Stimulated activated naive CD8-positive, alpha-beta T cell treated with anti-CD3 and anti-CD28 coated beads, Interleukin-15, amount 100 ng/mL, for 72 hours (primary cell): ENCODE measurements at regions not wholly inside any gene's neighbourhood (a gene's known extent, or its start where the extent isn't known, plus 50 kb on each side); places are given as distances from the start of the nearest gene placed in this dataset.

Experiments
- ATAC-seq: fragments of 150-1000 bp; cut with Tn5 transposase; 2 replicates; pipeline ENCODE4 v1.10.0; 2021; ENCODE audit warnings: mild to moderate bottlenecking, moderate library complexity
- DNase-seq, 2 donors: peaks; one replicate each; pipeline ENCODE4 v3.0.0; 2021 to 2022
- H3K27ac Mint-ChIP-seq, 2 donors: one replicate each; pipeline ENCODE4 v1.8.0; 2022; ENCODE audit warnings: mild to moderate bottlenecking in 2 of 2, mixed read lengths in 2 of 2, moderate library complexity in 2 of 2
- H3K27me3 Mint-ChIP-seq: one replicate; pipeline ENCODE4 v1.8.0; 2022; ENCODE audit warnings: mixed read lengths
- H3K4me1 Mint-ChIP-seq: one replicate; pipeline ENCODE4 v1.8.0; 2022; ENCODE audit warnings: mild to moderate bottlenecking, mixed read lengths
- H3K4me3 Mint-ChIP-seq, 2 donors: one replicate each; pipeline ENCODE4 v1.8.0; 2022; ENCODE audit warnings: mild to moderate bottlenecking in 2 of 2, mixed read lengths in 2 of 2, moderate library complexity in 1 of 2
- H3K9me3 Mint-ChIP-seq, 2 donors: one replicate each; pipeline ENCODE4 v1.8.0; 2022; ENCODE audit warnings: mixed read lengths in 2 of 2

GRCh38 chr1:189936861-189937260 is 540.8 kb downstream of the BRINP3 start:
- Mint-ChIP-seq H3K27ac (no peak overlapping the region), H3K4me1 (no peaks in the 10 kb centered on the region), H3K4me3 (no peak overlapping the region), H3K27me3 (no peaks in the 10 kb centered on the region), H3K9me3 (peaks cover 16 to 28% of the 10 kb centered on the region in 2 donors)
- DNase-seq, result no peak
- ATAC-seq, result no peak

- Mint-ChIP-seq H3K27me3 (no peaks in the 10 kb centered on the region), H3K4me1 (no peaks in the 10 kb centered on the region), H3K27ac (no peak overlapping the region), H3K4me3 (no peak overlapping the region), H3K9me3 (peaks cover 10 to 15% of the 10 kb centered on the region in 2 donors)
- DNase-seq (no peak), ATAC-seq (no peak)
These were observed 537.7 kb downstream of the BRINP3 start for GRCh38 chr1:189939967-189940366.

GRCh38 chr1:189941922-189942321 is 535.7 kb downstream of the BRINP3 start:
- no peak for DNase-seq
- Mint-ChIP-seq H3K27ac (no peak overlapping the region), H3K9me3 (peaks cover 11 to 13% of the 10 kb centered on the region in 2 donors)

GRCh38 chr1:189958756-189959155 is 518.9 kb downstream of the BRINP3 start:
- Mint-ChIP-seq H3K4me3 (no peak overlapping the region), H3K27ac (no peak overlapping the region), H3K9me3 (no peaks in the 10 kb centered on the region), H3K4me1 (no peaks in the 10 kb centered on the region), H3K27me3 (no peaks in the 10 kb centered on the region)
- DNase-seq, result no peak
- ATAC-seq, result no peak

More at GRCh38 chr1:189941922-189942321, 535.7 kb downstream of the BRINP3 start:
- no peaks in the 10 kb centered on the region for H3K27me3 Mint-ChIP-seq
- H3K4me3 Mint-ChIP-seq, result no peak overlapping the region
- H3K4me1 Mint-ChIP-seq, result no peaks in the 10 kb centered on the region
- no peak for ATAC-seq

- H3K4me3 Mint-ChIP-seq, result no peak overlapping the region
- H3K4me1 Mint-ChIP-seq, result no peaks in the 10 kb centered on the region
- no peaks in the 10 kb centered on the region for H3K27me3 Mint-ChIP-seq
- DNase-seq, result no peak
- no peaks in the 10 kb centered on the region for H3K9me3 Mint-ChIP-seq
- ATAC-seq, result no peak
- no peak overlapping the region for H3K27ac Mint-ChIP-seq
These were observed 516.9 kb downstream of the BRINP3 start for GRCh38 chr1:189960769-189961168.

GRCh38 chr1:189962181-189962580 is 515.5 kb downstream of the BRINP3 start:
- no peaks in the 10 kb centered on the region for H3K4me1 Mint-ChIP-seq
- no peak overlapping the region for H3K4me3 Mint-ChIP-seq
- H3K27me3 Mint-ChIP-seq, result no peaks in the 10 kb centered on the region
- no peak for DNase-seq
- ATAC-seq, result no peak
- no peak overlapping the region for H3K27ac Mint-ChIP-seq
- peaks cover 0 to 6% of the 10 kb centered on the region in 2 donors for H3K9me3 Mint-ChIP-seq

GRCh38 chr1:189970331-189971230 is 507.1 kb downstream of the BRINP3 start:
- H3K4me3 Mint-ChIP-seq, result no peak overlapping the region
- H3K27me3 Mint-ChIP-seq, result no peaks in the 10 kb centered on the region
- no peaks in the 10 kb centered on the region for H3K4me1 Mint-ChIP-seq
- no peak for DNase-seq
- H3K27ac Mint-ChIP-seq, result no peak overlapping the region
- peaks cover 6 to 24% of the 10 kb centered on the region in 2 donors for H3K9me3 Mint-ChIP-seq
- no peak for ATAC-seq

- no peaks in the 10 kb centered on the region for H3K4me1 Mint-ChIP-seq
- no peak for DNase-seq
- ATAC-seq, result no peak
- peaks cover 13 to 23% of the 10 kb centered on the region in 2 donors for H3K9me3 Mint-ChIP-seq
- no peak overlapping the region for H3K27ac Mint-ChIP-seq
- H3K4me3 Mint-ChIP-seq, result no peak overlapping the region
- H3K27me3 Mint-ChIP-seq, result no peaks in the 10 kb centered on the region
These were observed 506.0 kb downstream of the BRINP3 start for GRCh38 chr1:189971656-189972055.

GRCh38 chr1:189977184-189977583 is 500.5 kb downstream of the BRINP3 start:
- Mint-ChIP-seq H3K27ac (no peak overlapping the region), H3K4me3 (no peak overlapping the region), H3K9me3 (peaks cover 18 to 20% of the 10 kb centered on the region in 2 donors), H3K4me1 (no peaks in the 10 kb centered on the region), H3K27me3 (no peaks in the 10 kb centered on the region)
- no peak for DNase-seq
- ATAC-seq, result no peak

GRCh38 chr1:189983166-189983890 is 494.3 kb downstream of the BRINP3 start:
- Mint-ChIP-seq H3K4me3 (no peak overlapping the region), H3K9me3 (peaks cover 5 to 24% of the 10 kb centered on the region in 2 donors), H3K27me3 (no peaks in the 10 kb centered on the region), H3K27ac (no peak overlapping the region), H3K4me1 (no peaks in the 10 kb centered on the region)
- DNase-seq (no peak), ATAC-seq (no peak)

- Mint-ChIP-seq H3K27ac (no peak overlapping the region), H3K4me3 (no peak overlapping the region), H3K4me1 (no peaks in the 10 kb centered on the region), H3K9me3 (peaks cover 19 to 28% of the 10 kb centered on the region in 2 donors), H3K27me3 (no peaks in the 10 kb centered on the region)
- no peak for DNase-seq
- ATAC-seq, result no peak
These were observed 491.1 kb downstream of the BRINP3 start for GRCh38 chr1:189986516-189986915.

- no peak for ATAC-seq
These were observed 490.2 kb downstream of the BRINP3 start for GRCh38 chr1:189987509-189987908.

GRCh38 chr1:189992856-189993255 is 484.8 kb downstream of the BRINP3 start:
- Mint-ChIP-seq H3K4me1 (no peaks in the 10 kb centered on the region), H3K9me3 (peaks cover 29 to 34% of the 10 kb centered on the region in 2 donors), H3K27ac (no peak overlapping the region), H3K27me3 (no peaks in the 10 kb centered on the region), H3K4me3 (no peak overlapping the region)
- DNase-seq (no peak), ATAC-seq (no peak)

More at GRCh38 chr1:189987509-189987908, 490.2 kb downstream of the BRINP3 start:
- H3K27me3 Mint-ChIP-seq, result no peaks in the 10 kb centered on the region
- DNase-seq, result no peak
- H3K27ac Mint-ChIP-seq, result no peak overlapping the region
- H3K4me1 Mint-ChIP-seq, result no peaks in the 10 kb centered on the region
- no peak overlapping the region for H3K4me3 Mint-ChIP-seq
- H3K9me3 Mint-ChIP-seq, result peaks cover 24 to 37% of the 10 kb centered on the region in 2 donors

GRCh38 chr1:190000365-190000872 is 477.2 kb downstream of the BRINP3 start:
- DNase-seq, result no peak
- H3K4me1 Mint-ChIP-seq, result no peaks in the 10 kb centered on the region
- H3K4me3 Mint-ChIP-seq, result no peak overlapping the region
- no peak overlapping the region for H3K27ac Mint-ChIP-seq
- no peak for ATAC-seq
- H3K9me3 Mint-ChIP-seq, result peaks cover 11 to 13% of the 10 kb centered on the region in 2 donors
- H3K27me3 Mint-ChIP-seq, result no peaks in the 10 kb centered on the region

- Mint-ChIP-seq H3K27me3 (no peaks in the 10 kb centered on the region), H3K4me3 (no peak overlapping the region), H3K4me1 (no peaks in the 10 kb centered on the region), H3K27ac (no peak overlapping the region), H3K9me3 (peaks cover 11 to 13% of the 10 kb centered on the region in 2 donors)
- no peak for ATAC-seq
- no peak for DNase-seq
These were observed 476.5 kb downstream of the BRINP3 start for GRCh38 chr1:190001187-190001586.

- H3K4me1 Mint-ChIP-seq, result no peaks in the 10 kb centered on the region
- DNase-seq, result no peak
- no peaks in the 10 kb centered on the region for H3K27me3 Mint-ChIP-seq
- H3K27ac Mint-ChIP-seq, result no peak overlapping the region
- peaks cover 13 to 18% of the 10 kb centered on the region in 2 donors for H3K9me3 Mint-ChIP-seq
- no peak for ATAC-seq
- no peak overlapping the region for H3K4me3 Mint-ChIP-seq
These were observed 474.3 kb downstream of the BRINP3 start for GRCh38 chr1:190003376-190003775.
